Lower leg skin (tissue), 3 donors: ENCODE measurements at regions not wholly inside any gene's neighbourhood (a gene's known extent, or its start where the extent isn't known, plus 50 kb on each side); places are given as distances from the start of the nearest gene placed in this dataset.

Source experiments
- CTCF ChIP-seq, 3 donors: fragments of 450-650 bp; IDR thresholded peaks; one replicate each; pipeline ENCODE4 v1.5.1; 2016; ENCODE audit warnings: antibody characterized with exemption in 3 of 3, mild to moderate bottlenecking in 3 of 3, moderate library complexity in 2 of 3
- POLR2A ChIP-seq, 2 donors: fragments of 450-650 bp; IDR thresholded peaks; one replicate each; pipeline ENCODE4 v1.6.1; 2016 to 2017; ENCODE audit warnings: antibody characterized with exemption in 2 of 2, mild to moderate bottlenecking in 1 of 2, moderate library complexity in 1 of 2

GRCh38 chr1:229798558-229798957, 172.5 kb downstream of the URB2 start:
- TF ChIP-seq CTCF (IDR thresholded peaks at IDR 0.05) (no peak), POLR2A (IDR thresholded peaks at IDR 0.05) (no peak)
